HEK293 (cell line): ENCODE measurements at regions not wholly inside any gene's neighbourhood (a gene's known extent, or its start where the extent isn't known, plus 50 kb on each side); places are given as distances from the start of the nearest gene placed in this dataset.

Experiments used
- CTCF ChIA-PET: fragments of 350-600 bp; formaldehyde crosslinking; extraction: SDS; loops from one replicate; lab custom pipeline; 2021; ENCODE audit warnings: antibody characterized with exemption; lab: Yijun Ruan, JAX
- POLR2A ChIA-PET: fragments of 300-600 bp; formaldehyde crosslinking; extraction: SDS; loops from one replicate; lab custom pipeline; 2020; ENCODE audit warnings: antibody characterized with exemption, inconsistent platforms; lab: Yijun Ruan, JAX
- H3K27ac ChIP-seq: fragments of 200-500 bp; sonication (Bioruptor generic); 2 replicates; pipeline ENCODE4 v1.5.1; 2014; ENCODE audit warnings: low read depth, low read length, control low read depth, inconsistent platforms; ENCODE audit errors: extremely low read depth
- H3K36me3 ChIP-seq, 2 experiments: fragments of 200-500 bp in 1 of 2; sonication (Bioruptor generic) in 1 of 2; 1 replicate in 1 of 2; 2 replicates in 1 of 2; pipeline ENCODE4 v1.5.1; 2014 to 2017; ENCODE audit warnings: inconsistent platforms in 2 of 2, low read length in 2 of 2; ENCODE audit not compliant: control insufficient read depth in 2 of 2, insufficient read depth in 1 of 2
- H3K4me1 ChIP-seq: fragments of 200-500 bp; sonication (Bioruptor generic); 2 replicates; pipeline ENCODE4 v1.5.1; 2014; ENCODE audit warnings: mild to moderate bottlenecking, low read length, inconsistent platforms; ENCODE audit not compliant: control insufficient read depth, insufficient read depth
- H3K4me3 ChIP-seq: 2 replicates; pipeline ENCODE4 v1.5.1; 2011; ENCODE audit warnings: low read depth, mild to moderate bottlenecking, control low read depth, low read length, moderate library complexity
- H3K9me3 ChIP-seq: fragments of 200-500 bp; sonication (Bioruptor generic); 2 replicates; pipeline ENCODE4 v1.5.1; 2014; ENCODE audit warnings: low read depth, low read length, inconsistent platforms; ENCODE audit not compliant: control insufficient read depth, insufficient read depth
- RBAK ChIP-seq: fragments of 450-650 bp; formaldehyde crosslinking; IDR thresholded peaks from 2 replicates; pipeline ENCODE4 v1.5.1; 2016; ENCODE audit warnings: missing biosample characterization, missing genetic modification characterization
- ZNF121 ChIP-seq: fragments of 450-650 bp; formaldehyde crosslinking; IDR thresholded peaks from 2 replicates; pipeline ENCODE4 v1.5.1; 2016; ENCODE audit warnings: missing biosample characterization, missing genetic modification characterization
- ZNF184 ChIP-seq: fragments of 450-650 bp; IDR thresholded peaks from 2 replicates; pipeline ENCODE4 v1.5.1; 2018; ENCODE audit warnings: missing biosample characterization, mild to moderate bottlenecking, missing genetic modification characterization
- ZNF302 ChIP-seq: fragments of 450-650 bp; formaldehyde crosslinking; IDR thresholded peaks from 2 replicates; pipeline ENCODE4 v1.5.1; 2016; ENCODE audit warnings: missing biosample characterization, missing genetic modification characterization, low read depth
- ZNF433 ChIP-seq: fragments of 450-650 bp; formaldehyde crosslinking; IDR thresholded peaks from 2 replicates; pipeline ENCODE4 v1.5.1; 2016; ENCODE audit warnings: missing biosample characterization, missing genetic modification characterization, low read depth
- ZNF521 ChIP-seq: fragments of 450-650 bp; formaldehyde crosslinking; IDR thresholded peaks from 2 replicates; pipeline ENCODE4 v1.5.1; 2017; ENCODE audit warnings: missing biosample characterization, mild to moderate bottlenecking, missing genetic modification characterization
- ZNF654 ChIP-seq: fragments of 450-650 bp; formaldehyde crosslinking; IDR thresholded peaks from 2 replicates; pipeline ENCODE4 v1.5.1; 2016; ENCODE audit warnings: low read depth, missing biosample characterization, missing genetic modification characterization
- ZNF677 ChIP-seq: fragments of 450-650 bp; IDR thresholded peaks from 2 replicates; pipeline ENCODE4 v1.5.0; 2018; ENCODE audit warnings: missing biosample characterization, mild to moderate bottlenecking, missing genetic modification characterization, moderate library complexity
- ZNF777 ChIP-seq: fragments of 450-650 bp; formaldehyde crosslinking; IDR thresholded peaks from 2 replicates; pipeline ENCODE4 v1.5.1; 2017; ENCODE audit warnings: missing biosample characterization, missing genetic modification characterization, borderline replicate concordance
- TF ChIP-seq, protein P1 (sequence below): fragments of 450-650 bp; formaldehyde crosslinking; IDR thresholded peaks from 2 replicates; pipeline ENCODE4 v1.5.1; 2016; ENCODE audit warnings: missing biosample characterization, missing genetic modification characterization
- TF ChIP-seq, protein P2 (sequence below): fragments of 450-650 bp; formaldehyde crosslinking; IDR thresholded peaks from 2 replicates; pipeline ENCODE4 v1.5.1; 2017; ENCODE audit warnings: missing biosample characterization, missing genetic modification characterization
- TF ChIP-seq, protein P3 (sequence below): fragments of 450-650 bp; formaldehyde crosslinking; IDR thresholded peaks from 2 replicates; pipeline ENCODE4 v1.5.1; 2016; ENCODE audit warnings: missing biosample characterization, missing genetic modification characterization
- TF ChIP-seq, protein P4 (sequence below): fragments of 450-650 bp; formaldehyde crosslinking; IDR thresholded peaks from 2 replicates; pipeline ENCODE4 v1.5.1; 2016; ENCODE audit warnings: missing biosample characterization, missing genetic modification characterization
- TF ChIP-seq, protein P5 (sequence below): fragments of 450-650 bp; formaldehyde crosslinking; IDR thresholded peaks from 2 replicates; pipeline ENCODE4 v1.5.1; 2016; ENCODE audit warnings: missing biosample characterization, missing genetic modification characterization, low read depth
- TF ChIP-seq, protein P6 (sequence below): fragments of 450-650 bp; formaldehyde crosslinking; IDR thresholded peaks from 2 replicates; pipeline ENCODE4 v1.5.1; 2016; ENCODE audit warnings: missing biosample characterization, missing genetic modification characterization
- TF ChIP-seq, protein P7 (sequence below): fragments of 450-650 bp; formaldehyde crosslinking; optimal IDR thresholded peaks from 2 replicates; pipeline ENCODE3; 2016; ENCODE audit warnings: missing biosample characterization, mild to moderate bottlenecking, missing genetic modification characterization
- TF ChIP-seq, protein P8 (sequence below): fragments of 450-650 bp; formaldehyde crosslinking; IDR thresholded peaks from 2 replicates; pipeline ENCODE4 v1.5.1; 2016; ENCODE audit warnings: missing biosample characterization, missing genetic modification characterization

DNA sequence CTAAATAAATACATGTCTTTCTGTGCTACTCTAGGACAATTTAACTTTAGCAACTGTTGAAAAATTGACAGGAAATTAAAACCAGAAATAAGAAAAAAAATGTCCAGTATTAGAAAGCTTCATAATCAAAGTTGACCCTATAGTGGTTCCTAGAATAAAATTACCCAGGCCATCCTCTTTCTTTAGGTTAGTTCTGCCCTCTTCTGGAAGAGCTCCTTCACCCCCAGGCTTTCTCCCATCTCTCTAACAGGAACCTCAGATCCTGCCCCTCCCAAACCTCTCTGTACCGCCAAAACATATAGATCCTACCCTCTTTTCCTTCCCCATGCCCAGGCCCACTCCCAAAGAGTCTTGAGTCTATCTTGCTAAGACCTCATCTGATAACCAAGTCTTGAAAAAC is 159.4 kb upstream of the CDK1 start:
- TF ChIP-seq ZNF677 (tag by site-specific recombination) (no peak), ZNF121 (tag by site-specific recombination) (no peak), ZNF654 (peak; percentile 17; the same call in 1 of the 2 replicates), ZNF302 (tag by site-specific recombination) (no peak)
- Histone ChIP-seq H3K36me3 (no peaks in the 10 kb centered on the region), H3K9me3 (no peaks in the 10 kb centered on the region), H3K27ac (no peak overlapping the region), H3K4me3 (no peak overlapping the region), H3K4me1 (no peaks in the 10 kb centered on the region)
- POLR2A ChIA-PET, result no interaction called here
- CTCF ChIA-PET, result interaction anchor here (0.7 kb wide), 1 partner anchor 28 kb away, joined by 5 read pairs; no protein-coding TSS in a partner anchor

DNA sequence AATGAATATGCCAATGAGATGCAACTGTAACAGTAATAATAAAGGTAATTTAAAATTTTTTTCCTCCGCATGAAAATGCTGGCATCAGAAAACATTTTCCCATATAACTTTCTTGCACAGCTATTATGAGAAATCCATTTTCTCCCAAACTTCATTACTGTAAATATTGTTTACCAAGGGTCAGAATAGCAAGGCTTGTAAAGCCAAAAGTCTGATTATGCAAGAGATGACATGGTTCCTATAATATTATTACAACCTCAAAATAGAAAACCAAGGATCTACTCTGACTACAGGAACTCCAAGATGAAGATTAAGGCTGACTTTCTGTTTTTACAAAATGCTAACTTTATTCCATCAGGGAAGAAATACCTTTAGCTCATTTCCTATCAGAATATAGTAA is 162.7 kb upstream of the CDK1 start:
- Histone ChIP-seq H3K9me3 (no peaks in the 10 kb centered on the region), H3K27ac (no peak overlapping the region), H3K4me1 (0 out of 2 replicates have a peak, but pooled peaks cover 6% of the 10 kb centered on the region), H3K4me3 (no peak overlapping the region), H3K36me3 (no peaks in the 10 kb centered on the region)
- ChIA-PET POLR2A (no interaction called here), CTCF (interaction anchor here (1.2 kb wide), 1 partner anchor 12 kb away, joined by 3 read pairs; no protein-coding TSS in a partner anchor)
- TF ChIP-seq, protein P1, sequence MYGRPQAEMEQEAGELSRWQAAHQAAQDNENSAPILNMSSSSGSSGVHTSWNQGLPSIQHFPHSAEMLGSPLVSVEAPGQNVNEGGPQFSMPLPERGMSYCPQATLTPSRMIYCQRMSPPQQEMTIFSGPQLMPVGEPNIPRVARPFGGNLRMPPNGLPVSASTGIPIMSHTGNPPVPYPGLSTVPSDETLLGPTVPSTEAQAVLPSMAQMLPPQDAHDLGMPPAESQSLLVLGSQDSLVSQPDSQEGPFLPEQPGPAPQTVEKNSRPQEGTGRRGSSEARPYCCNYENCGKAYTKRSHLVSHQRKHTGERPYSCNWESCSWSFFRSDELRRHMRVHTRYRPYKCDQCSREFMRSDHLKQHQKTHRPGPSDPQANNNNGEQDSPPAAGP (tag by site-specific recombination), result no peak
- TF ChIP-seq ZNF433 (tag by site-specific recombination) (no peak), ZNF777 (tag by site-specific recombination) (no peak), RBAK (tag by site-specific recombination) (no peak), ZNF184 (tag by site-specific recombination) (no peak), ZNF521 (no peak)
- TF ChIP-seq, protein P2, sequence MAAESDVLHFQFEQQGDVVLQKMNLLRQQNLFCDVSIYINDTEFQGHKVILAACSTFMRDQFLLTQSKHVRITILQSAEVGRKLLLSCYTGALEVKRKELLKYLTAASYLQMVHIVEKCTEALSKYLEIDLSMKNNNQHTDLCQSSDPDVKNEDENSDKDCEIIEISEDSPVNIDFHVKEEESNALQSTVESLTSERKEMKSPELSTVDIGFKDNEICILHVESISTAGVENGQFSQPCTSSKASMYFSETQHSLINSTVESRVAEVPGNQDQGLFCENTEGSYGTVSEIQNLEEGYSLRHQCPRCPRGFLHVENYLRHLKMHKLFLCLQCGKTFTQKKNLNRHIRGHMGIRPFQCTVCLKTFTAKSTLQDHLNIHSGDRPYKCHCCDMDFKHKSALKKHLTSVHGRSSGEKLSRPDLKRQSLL (tag by site-specific recombination), result no peak
- TF ChIP-seq, protein P3, sequence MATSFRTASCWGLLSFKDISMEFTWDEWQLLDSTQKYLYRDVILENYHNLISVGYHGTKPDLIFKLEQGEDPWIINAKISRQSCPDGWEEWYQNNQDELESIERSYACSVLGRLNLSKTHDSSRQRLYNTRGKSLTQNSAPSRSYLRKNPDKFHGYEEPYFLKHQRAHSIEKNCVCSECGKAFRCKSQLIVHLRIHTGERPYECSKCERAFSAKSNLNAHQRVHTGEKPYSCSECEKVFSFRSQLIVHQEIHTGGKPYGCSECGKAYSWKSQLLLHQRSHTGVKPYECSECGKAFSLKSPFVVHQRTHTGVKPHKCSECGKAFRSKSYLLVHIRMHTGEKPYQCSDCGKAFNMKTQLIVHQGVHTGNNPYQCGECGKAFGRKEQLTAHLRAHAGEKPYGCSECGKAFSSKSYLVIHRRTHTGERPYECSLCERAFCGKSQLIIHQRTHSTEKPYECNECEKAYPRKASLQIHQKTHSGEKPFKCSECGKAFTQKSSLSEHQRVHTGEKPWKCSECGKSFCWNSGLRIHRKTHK (tag by site-specific recombination), result no peak
- TF ChIP-seq, protein P4, sequence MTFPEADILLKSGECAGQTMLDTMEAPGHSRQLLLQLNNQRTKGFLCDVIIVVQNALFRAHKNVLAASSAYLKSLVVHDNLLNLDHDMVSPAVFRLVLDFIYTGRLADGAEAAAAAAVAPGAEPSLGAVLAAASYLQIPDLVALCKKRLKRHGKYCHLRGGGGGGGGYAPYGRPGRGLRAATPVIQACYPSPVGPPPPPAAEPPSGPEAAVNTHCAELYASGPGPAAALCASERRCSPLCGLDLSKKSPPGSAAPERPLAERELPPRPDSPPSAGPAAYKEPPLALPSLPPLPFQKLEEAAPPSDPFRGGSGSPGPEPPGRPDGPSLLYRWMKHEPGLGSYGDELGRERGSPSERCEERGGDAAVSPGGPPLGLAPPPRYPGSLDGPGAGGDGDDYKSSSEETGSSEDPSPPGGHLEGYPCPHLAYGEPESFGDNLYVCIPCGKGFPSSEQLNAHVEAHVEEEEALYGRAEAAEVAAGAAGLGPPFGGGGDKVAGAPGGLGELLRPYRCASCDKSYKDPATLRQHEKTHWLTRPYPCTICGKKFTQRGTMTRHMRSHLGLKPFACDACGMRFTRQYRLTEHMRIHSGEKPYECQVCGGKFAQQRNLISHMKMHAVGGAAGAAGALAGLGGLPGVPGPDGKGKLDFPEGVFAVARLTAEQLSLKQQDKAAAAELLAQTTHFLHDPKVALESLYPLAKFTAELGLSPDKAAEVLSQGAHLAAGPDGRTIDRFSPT (tag by site-specific recombination), result no peak
- TF ChIP-seq, protein P5, sequence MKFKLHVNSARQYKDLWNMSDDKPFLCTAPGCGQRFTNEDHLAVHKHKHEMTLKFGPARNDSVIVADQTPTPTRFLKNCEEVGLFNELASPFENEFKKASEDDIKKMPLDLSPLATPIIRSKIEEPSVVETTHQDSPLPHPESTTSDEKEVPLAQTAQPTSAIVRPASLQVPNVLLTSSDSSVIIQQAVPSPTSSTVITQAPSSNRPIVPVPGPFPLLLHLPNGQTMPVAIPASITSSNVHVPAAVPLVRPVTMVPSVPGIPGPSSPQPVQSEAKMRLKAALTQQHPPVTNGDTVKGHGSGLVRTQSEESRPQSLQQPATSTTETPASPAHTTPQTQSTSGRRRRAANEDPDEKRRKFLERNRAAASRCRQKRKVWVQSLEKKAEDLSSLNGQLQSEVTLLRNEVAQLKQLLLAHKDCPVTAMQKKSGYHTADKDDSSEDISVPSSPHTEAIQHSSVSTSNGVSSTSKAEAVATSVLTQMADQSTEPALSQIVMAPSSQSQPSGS (tag by site-specific recombination), result no peak
- TF ChIP-seq, protein P6, sequence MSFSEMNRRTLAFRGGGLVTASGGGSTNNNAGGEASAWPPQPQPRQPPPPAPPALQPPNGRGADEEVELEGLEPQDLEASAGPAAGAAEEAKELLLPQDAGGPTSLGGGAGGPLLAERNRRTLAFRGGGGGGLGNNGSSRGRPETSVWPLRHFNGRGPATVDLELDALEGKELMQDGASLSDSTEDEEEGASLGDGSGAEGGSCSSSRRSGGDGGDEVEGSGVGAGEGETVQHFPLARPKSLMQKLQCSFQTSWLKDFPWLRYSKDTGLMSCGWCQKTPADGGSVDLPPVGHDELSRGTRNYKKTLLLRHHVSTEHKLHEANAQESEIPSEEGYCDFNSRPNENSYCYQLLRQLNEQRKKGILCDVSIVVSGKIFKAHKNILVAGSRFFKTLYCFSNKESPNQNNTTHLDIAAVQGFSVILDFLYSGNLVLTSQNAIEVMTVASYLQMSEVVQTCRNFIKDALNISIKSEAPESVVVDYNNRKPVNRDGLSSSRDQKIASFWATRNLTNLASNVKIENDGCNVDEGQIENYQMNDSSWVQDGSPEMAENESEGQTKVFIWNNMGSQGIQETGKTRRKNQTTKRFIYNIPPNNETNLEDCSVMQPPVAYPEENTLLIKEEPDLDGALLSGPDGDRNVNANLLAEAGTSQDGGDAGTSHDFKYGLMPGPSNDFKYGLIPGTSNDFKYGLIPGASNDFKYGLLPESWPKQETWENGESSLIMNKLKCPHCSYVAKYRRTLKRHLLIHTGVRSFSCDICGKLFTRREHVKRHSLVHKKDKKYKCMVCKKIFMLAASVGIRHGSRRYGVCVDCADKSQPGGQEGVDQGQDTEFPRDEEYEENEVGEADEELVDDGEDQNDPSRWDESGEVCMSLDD (tag by site-specific recombination), result no peak
- TF ChIP-seq, protein P7, sequence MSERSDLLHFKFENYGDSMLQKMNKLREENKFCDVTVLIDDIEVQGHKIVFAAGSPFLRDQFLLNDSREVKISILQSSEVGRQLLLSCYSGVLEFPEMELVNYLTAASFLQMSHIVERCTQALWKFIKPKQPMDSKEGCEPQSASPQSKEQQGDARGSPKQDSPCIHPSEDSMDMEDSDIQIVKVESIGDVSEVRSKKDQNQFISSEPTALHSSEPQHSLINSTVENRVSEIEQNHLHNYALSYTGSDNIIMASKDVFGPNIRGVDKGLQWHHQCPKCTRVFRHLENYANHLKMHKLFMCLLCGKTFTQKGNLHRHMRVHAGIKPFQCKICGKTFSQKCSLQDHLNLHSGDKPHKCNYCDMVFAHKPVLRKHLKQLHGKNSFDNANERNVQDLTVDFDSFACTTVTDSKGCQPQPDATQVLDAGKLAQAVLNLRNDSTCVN (tag by site-specific recombination), result no peak
- TF ChIP-seq, protein P8, sequence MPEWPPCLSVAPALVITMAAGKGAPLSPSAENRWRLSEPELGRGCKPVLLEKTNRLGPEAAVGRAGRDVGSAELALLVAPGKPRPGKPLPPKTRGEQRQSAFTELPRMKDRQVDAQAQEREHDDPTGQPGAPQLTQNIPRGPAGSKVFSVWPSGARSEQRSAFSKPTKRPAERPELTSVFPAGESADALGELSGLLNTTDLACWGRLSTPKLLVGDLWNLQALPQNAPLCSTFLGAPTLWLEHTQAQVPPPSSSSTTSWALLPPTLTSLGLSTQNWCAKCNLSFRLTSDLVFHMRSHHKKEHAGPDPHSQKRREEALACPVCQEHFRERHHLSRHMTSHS (tag by site-specific recombination), result no peak
- TF ChIP-seq, all 188 proteins: peak for 0
